HG03060 (cell line): ENCODE measurements at regions not wholly inside any gene's neighbourhood (a gene's known extent, or its start where the extent isn't known, plus 50 kb on each side); places are given as distances from the start of the nearest gene placed in this dataset.
"Not testable (repeated sequence)": the region's sequence is repeated elsewhere in the genome, so short reads cannot be mapped to it uniquely, and the experiment has no call there.

Source experiments
- ATAC-seq: cut with Tn5 transposase; IDR thresholded peaks from one replicate; pipeline ENCODE4 v1.9.1; 2021; ENCODE audit warnings: low read depth, moderate number of reproducible peaks; ENCODE audit not compliant: unreplicated experiment

GRCh38 chr5:34188001-34188822 lies 145.2 kb upstream of the C1QTNF3 start:
- not testable (repeated sequence) for ATAC-seq

- not testable (repeated sequence) for ATAC-seq
These were observed 146.2 kb upstream of the C1QTNF3 start for GRCh38 chr5:34189246-34189645.

- ATAC-seq: not testable (repeated sequence)
These were observed 146.9 kb upstream of the C1QTNF3 start for GRCh38 chr5:34189752-34190411.

DNA sequence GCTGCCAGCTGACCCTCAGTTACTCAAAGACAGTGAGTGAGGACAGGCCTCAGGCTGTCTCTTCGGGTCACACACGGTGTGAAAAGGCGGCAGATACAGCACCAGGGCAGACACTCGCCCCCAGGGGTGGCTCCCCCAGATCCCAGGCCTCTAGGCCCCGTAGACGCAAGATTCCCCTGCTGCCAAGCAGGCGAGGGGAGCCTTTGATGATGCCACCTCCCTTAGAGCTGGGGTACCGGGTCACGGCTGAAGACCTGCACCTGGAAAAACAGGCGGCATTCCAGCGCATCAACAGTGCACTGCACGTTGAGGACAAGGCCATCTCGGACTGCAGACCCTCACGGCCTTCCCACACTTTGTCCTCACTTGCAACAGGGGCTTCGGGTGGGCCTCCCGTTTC lies 147.5 kb upstream of the C1QTNF3 start:
- ATAC-seq: not testable (repeated sequence)

GRCh38 chr5:34191279-34191744 lies 148.3 kb upstream of the C1QTNF3 start:
- not testable (repeated sequence) for ATAC-seq

GRCh38 chr5:34192064-34192922 lies 149.3 kb upstream of the C1QTNF3 start:
- not testable (repeated sequence) for ATAC-seq

GRCh38 chr5:34192923-34193262 lies 149.9 kb upstream of the C1QTNF3 start:
- not testable (repeated sequence) for ATAC-seq

DNA sequence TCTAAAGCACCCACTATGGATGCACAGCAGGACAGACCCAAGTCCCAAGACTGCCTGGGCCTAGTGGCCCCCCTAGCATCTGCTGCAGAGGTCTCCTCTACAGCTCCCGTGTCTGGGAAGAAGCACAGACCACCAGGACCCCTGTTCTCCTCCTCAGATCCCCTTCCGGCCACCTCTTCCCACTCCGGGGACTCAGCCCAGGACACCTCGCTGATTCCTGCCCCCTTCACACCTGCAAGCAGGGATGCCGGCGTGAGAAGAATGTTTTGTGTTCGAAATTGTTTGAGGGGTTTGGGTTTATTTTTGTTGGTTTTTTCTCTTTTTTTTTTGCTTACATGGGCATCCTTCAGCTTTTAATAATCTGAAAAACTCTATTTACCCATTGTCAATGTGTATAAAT lies 150.3 kb upstream of the C1QTNF3 start:
- ATAC-seq: not testable (repeated sequence)

- not testable (repeated sequence) for ATAC-seq
These were observed 150.8 kb upstream of the C1QTNF3 start for GRCh38 chr5:34193804-34194203.

DNA sequence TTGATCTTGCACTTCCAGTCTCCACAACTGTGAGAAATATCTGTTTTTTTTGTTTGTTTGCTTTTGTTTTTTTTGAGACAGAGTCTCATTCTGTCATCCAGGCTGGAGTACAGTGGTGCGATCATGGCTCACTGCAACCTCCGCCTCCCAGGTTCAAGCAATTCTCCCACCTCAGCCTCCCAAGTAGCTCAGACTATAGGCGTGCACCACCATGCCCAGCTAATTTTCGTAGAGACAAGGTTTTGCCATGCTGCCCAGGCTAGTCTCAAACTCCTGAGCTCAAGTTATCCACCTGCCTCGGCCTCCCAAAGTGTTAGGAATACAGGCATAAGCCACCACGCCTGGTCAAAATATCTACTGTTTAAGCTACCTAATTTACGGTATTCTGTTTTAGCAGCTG lies 153.1 kb upstream of the C1QTNF3 start:
- ATAC-seq: not testable (repeated sequence)

DNA sequence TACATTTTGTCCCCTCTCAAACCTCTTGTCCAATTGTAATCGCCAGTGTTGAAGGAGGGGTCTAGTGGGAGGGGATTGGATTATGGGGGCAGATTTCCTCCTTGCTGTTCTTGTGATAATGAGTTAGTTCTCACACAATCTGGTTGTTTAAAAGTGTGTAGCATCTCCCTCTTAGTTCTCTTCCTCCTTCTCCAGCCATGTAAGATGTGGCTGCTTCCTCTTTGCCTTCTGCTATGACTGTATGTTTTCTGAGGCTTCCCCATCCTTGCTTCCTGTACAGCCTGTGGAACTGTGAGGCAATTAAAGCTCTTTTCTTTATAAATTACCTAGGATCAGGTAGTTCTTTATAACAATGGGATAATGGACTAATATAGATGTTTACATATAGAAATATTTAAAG lies 162.3 kb upstream of the C1QTNF3 start:
- not testable (repeated sequence) for ATAC-seq

DNA sequence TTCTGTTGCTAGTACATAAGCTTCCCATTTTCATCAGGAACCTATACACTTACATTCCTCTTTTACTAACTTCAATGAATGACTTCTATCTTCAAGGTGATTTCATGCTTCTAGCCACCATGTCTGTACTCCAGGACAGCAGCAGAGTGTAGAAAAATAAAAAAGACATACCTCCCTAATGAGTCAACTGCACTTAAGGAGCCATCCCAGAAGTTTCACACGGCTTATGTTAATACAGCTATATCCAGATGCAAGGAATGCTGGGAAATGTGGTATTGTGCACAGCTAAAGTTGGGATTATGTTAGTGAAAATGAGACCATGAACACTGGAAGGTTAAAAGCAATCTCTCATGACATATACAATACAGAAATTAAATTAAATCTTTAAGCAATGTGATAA lies 174.4 kb upstream of the C1QTNF3 start:
- ATAC-seq: not testable (repeated sequence)

- ATAC-seq: not testable (repeated sequence)
These were observed 178.5 kb upstream of the C1QTNF3 start for GRCh38 chr5:34221329-34222073.

GRCh38 chr5:34223158-34223557 lies 180.1 kb upstream of the C1QTNF3 start:
- ATAC-seq: not testable (repeated sequence)

DNA sequence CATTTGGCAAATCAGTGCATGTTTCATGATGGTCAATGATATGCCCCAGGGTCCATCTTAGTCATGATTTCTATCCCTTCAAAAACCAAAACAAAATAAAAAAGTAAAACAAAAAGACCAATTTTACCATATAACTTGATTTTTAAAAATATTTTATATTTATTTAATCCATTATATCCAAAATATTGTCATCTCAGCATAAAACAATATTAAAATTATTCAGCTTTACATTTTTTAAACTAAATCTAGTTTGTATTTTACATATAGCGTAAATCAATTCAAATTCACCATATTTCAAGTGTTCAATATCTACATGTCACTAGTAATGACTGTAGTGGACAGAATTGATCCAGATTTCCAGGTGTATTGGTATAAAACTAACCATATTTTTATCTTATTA lies 187.4 kb upstream of the C1QTNF3 start:
- not testable (repeated sequence) for ATAC-seq

GRCh38 chr5:34243802-34244201 lies 200.8 kb upstream of the C1QTNF3 start:
- not testable (repeated sequence) for ATAC-seq

GRCh38 chr5:34244281-34245031 lies 201.4 kb upstream of the C1QTNF3 start:
- ATAC-seq: not testable (repeated sequence)

DNA sequence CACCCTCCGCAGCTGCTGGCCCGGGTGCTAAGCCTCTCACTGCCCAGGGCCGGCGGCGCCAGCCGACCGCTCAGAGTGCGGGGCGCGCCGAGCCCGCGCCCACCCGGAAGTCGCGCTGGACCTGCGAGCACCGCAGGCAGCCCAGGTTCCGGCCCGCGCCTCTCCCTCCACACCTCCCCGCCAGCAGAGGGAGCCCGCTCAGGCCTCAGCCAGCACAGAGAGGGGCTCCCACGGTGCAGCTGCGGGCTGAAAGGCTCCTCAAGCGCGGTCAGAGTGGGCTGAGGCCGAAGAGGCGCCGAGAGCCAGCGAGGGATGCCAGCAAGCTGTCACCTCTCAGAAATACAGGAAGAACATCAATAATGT lies 202.0 kb upstream of the C1QTNF3 start:
- ATAC-seq: not testable (repeated sequence)

DNA sequence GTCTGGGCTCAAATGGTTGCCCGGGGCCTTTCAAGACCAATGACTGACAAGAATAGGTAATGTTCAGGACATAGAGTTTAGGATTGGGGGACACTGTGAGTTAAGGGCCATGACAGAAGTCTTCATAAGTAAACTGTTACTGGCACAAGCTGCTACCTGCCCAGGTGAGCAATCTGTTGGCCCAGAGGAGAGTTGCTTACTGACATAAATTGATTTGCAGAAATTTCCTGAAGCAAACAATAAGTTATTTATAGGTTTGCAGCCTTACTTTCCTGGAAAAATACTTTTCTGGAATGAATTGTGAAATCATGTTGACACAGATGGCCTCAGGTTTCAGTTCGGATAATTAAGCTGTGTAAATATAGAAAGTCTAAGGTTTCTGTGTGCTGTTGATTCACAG lies 202.8 kb upstream of the C1QTNF3 start:
- ATAC-seq: not testable (repeated sequence)
